CD4-positive, alpha-beta memory T cell (primary cell): ENCODE measurements at regions not wholly inside any gene's neighbourhood (a gene's known extent, or its start where the extent isn't known, plus 50 kb on each side); places are given as distances from the start of the nearest gene placed in this dataset.

ENCODE experiments used
- CTCF ChIA-PET: fragments of 350-600 bp; sonication (Branson Sonifier 250); formaldehyde crosslinking; loops from one replicate; lab custom pipeline; 2021; ENCODE audit warnings: inconsistent platforms; ENCODE audit not compliant: partially characterized antibody; lab: Charles Lee
- POLR2A ChIA-PET: fragments of 350-600 bp; sonication (Branson Sonifier 250); formaldehyde crosslinking; loops from one replicate; lab custom pipeline; 2021; ENCODE audit not compliant: partially characterized antibody; lab: Charles Lee
- DNase-seq, 5 donors: peaks; one replicate each; pipeline versions ENCODE4 v3.0.0 to v3.0.0-alpha.2; 2020 to 2022; ENCODE audit warnings: mixed read lengths in 1 of 5
- H3K27ac ChIP-seq: one replicate; pipeline ENCODE4 v1.7.0; 2013; ENCODE audit warnings: low read depth, low read length
- H3K27me3 ChIP-seq: 2 replicates; pipeline ENCODE4 v1.7.0; 2013; ENCODE audit warnings: mild to moderate bottlenecking, low read length, moderate library complexity; ENCODE audit not compliant: insufficient read depth
- H3K36me3 ChIP-seq: 2 replicates; pipeline ENCODE4 v1.7.0; 2013; ENCODE audit warnings: mild to moderate bottlenecking, low read length, moderate library complexity; ENCODE audit not compliant: insufficient read depth
- H3K4me1 ChIP-seq: 2 replicates; pipeline ENCODE4 v1.7.0; 2013; ENCODE audit warnings: mild to moderate bottlenecking, low read length, moderate library complexity; ENCODE audit not compliant: insufficient read depth
- H3K4me3 ChIP-seq, 2 donors: one replicate each; pipeline ENCODE4 v1.7.0; 2013; ENCODE audit warnings: low read length in 2 of 2, mild to moderate bottlenecking in 1 of 2
- H3K9me3 ChIP-seq, 2 donors: one replicate each; pipeline ENCODE4 v1.7.0; 2013; ENCODE audit warnings: low read length in 2 of 2, control low read depth in 1 of 2; ENCODE audit not compliant: control insufficient read depth in 1 of 2
- H3K27ac Mint-ChIP-seq, 7 donors: one replicate each; pipeline ENCODE4 v1.8.0; 2020 to 2021; ENCODE audit warnings: mixed read lengths in 7 of 7, mild to moderate bottlenecking in 6 of 7, inconsistent platforms in 3 of 7, moderate library complexity in 3 of 7
- H3K27me3 Mint-ChIP-seq, 2 donors: one replicate each; pipeline ENCODE4 v1.8.0; 2020 to 2021; ENCODE audit warnings: mixed read lengths in 2 of 2
- H3K36me3 Mint-ChIP-seq, 2 donors: one replicate each; pipeline ENCODE4 v1.8.0; 2020 to 2021; ENCODE audit warnings: mixed read lengths in 2 of 2, inconsistent platforms in 1 of 2, mild to moderate bottlenecking in 1 of 2
- H3K4me1 Mint-ChIP-seq, 4 donors: one replicate each; pipeline ENCODE4 v1.8.0; 2020 to 2021; ENCODE audit warnings: mixed read lengths in 4 of 4, mild to moderate bottlenecking in 1 of 4
- H3K4me3 Mint-ChIP-seq, 8 donors: one replicate each; pipeline ENCODE4 v1.8.0; 2020 to 2021; ENCODE audit warnings: mixed read lengths in 8 of 8, mild to moderate bottlenecking in 7 of 8, moderate library complexity in 6 of 8, inconsistent platforms in 3 of 8
- H3K9me3 Mint-ChIP-seq, 8 donors: one replicate each; pipeline ENCODE4 v1.8.0; 2020 to 2021; ENCODE audit warnings: mixed read lengths in 8 of 8, mild to moderate bottlenecking in 5 of 8, inconsistent platforms in 3 of 8, moderate library complexity in 1 of 8
- intact Hi-C: fragments of 100-400 bp; cut with micrococcal nuclease; formaldehyde crosslinking; loops from one replicate; pipeline ENCODE4 v1.15.1; 2023

- H3K9me3 ChIP-seq = no peaks in the 10 kb centered on the region
- no peaks in the 10 kb centered on the region for H3K4me1 Mint-ChIP-seq
- ChIA-PET CTCF (no interaction called here), POLR2A (no interaction called here)
- H3K27ac ChIP-seq = no peak overlapping the region
- no peak overlapping the region for H3K4me3 ChIP-seq
- no peaks in the 10 kb centered on the region for H3K36me3 ChIP-seq
- no peak overlapping the region for H3K4me3 Mint-ChIP-seq
- no peaks in the 10 kb centered on the region for H3K27me3 ChIP-seq
- H3K27me3 Mint-ChIP-seq = no peaks in the 10 kb centered on the region
- no peak overlapping the region for H3K27ac Mint-ChIP-seq
- H3K9me3 Mint-ChIP-seq = peaks cover 0 to 7% (median 2%) of the 10 kb centered on the region in 8 donors
- no peaks in the 10 kb centered on the region for H3K4me1 ChIP-seq
- no peak for DNase-seq
- intact Hi-C loops = no loop called here
- no peaks in the 10 kb centered on the region for H3K36me3 Mint-ChIP-seq
Observed at GRCh38 chr9:78605041-78606000, 308.4 kb downstream of the PSAT1 start.

- H3K9me3 ChIP-seq = no peaks in the 10 kb centered on the region
- no peaks in the 10 kb centered on the region for H3K4me1 ChIP-seq
- no peaks in the 10 kb centered on the region for H3K36me3 ChIP-seq
- POLR2A ChIA-PET = no interaction called here
- H3K27ac ChIP-seq = no peak overlapping the region
- H3K4me3 Mint-ChIP-seq = no peak overlapping the region
- no peaks in the 10 kb centered on the region for H3K27me3 Mint-ChIP-seq
- no peaks in the 10 kb centered on the region for H3K4me1 Mint-ChIP-seq
- no peak overlapping the region for H3K4me3 ChIP-seq
- DNase-seq = no peak
- intact Hi-C loops = no loop called here
- H3K27me3 ChIP-seq = no peaks in the 10 kb centered on the region
- H3K9me3 Mint-ChIP-seq = peaks cover 0 to 7% (median 2%) of the 10 kb centered on the region in 8 donors
- H3K36me3 Mint-ChIP-seq = no peaks in the 10 kb centered on the region
- no peak overlapping the region for H3K27ac Mint-ChIP-seq
- CTCF ChIA-PET = no interaction called here
Observed at GRCh38 chr9:78606001-78606379, 309.1 kb downstream of the PSAT1 start.

- no peaks in the 10 kb centered on the region for H3K36me3 ChIP-seq
- no peaks in the 10 kb centered on the region for H3K9me3 ChIP-seq
- DNase-seq = no peak
- intact Hi-C loops = no loop called here
- H3K9me3 Mint-ChIP-seq = peaks cover 0 to 9% (median 2%) of the 10 kb centered on the region in 8 donors
- H3K27ac Mint-ChIP-seq = no peak overlapping the region
- no peak overlapping the region for H3K4me3 ChIP-seq
- H3K27me3 ChIP-seq = no peaks in the 10 kb centered on the region
- no peaks in the 10 kb centered on the region for H3K27me3 Mint-ChIP-seq
- no peaks in the 10 kb centered on the region for H3K36me3 Mint-ChIP-seq
- ChIA-PET POLR2A (no interaction called here), CTCF (no interaction called here)
- no peaks in the 10 kb centered on the region for H3K4me1 Mint-ChIP-seq
- no peaks in the 10 kb centered on the region for H3K4me1 ChIP-seq
- no peak overlapping the region for H3K27ac ChIP-seq
- no peak overlapping the region for H3K4me3 Mint-ChIP-seq
Observed at GRCh38 chr9:78607853-78608252, 310.9 kb downstream of the PSAT1 start.

GRCh38 chr9:78609450-78609849 lies 312.5 kb downstream of the PSAT1 start:
- CTCF ChIA-PET = no interaction called here
- intact Hi-C loops = no loop called here

GRCh38 chr9:78612091-78612490 lies 315.2 kb downstream of the PSAT1 start:
- Mint-ChIP-seq H3K4me3 (no peak overlapping the region), H3K27ac (no peak overlapping the region), H3K36me3 (no peaks in the 10 kb centered on the region), H3K27me3 (no peaks in the 10 kb centered on the region), H3K9me3 (peaks cover 0 to 7% (median 0%) of the 10 kb centered on the region in 8 donors), H3K4me1 (no peaks in the 10 kb centered on the region)
- H3K27me3 ChIP-seq = no peaks in the 10 kb centered on the region
- H3K4me3 ChIP-seq = no peak overlapping the region
- ChIA-PET CTCF (no interaction called here), POLR2A (no interaction called here)
- no peaks in the 10 kb centered on the region for H3K9me3 ChIP-seq
- no peaks in the 10 kb centered on the region for H3K36me3 ChIP-seq
- intact Hi-C loops = no loop called here
- H3K27ac ChIP-seq = no peak overlapping the region
- no peaks in the 10 kb centered on the region for H3K4me1 ChIP-seq
- DNase-seq = no peak

More at GRCh38 chr9:78609450-78609849, 312.5 kb downstream of the PSAT1 start:
- Histone ChIP-seq H3K4me3 (no peak overlapping the region), H3K9me3 (no peaks in the 10 kb centered on the region), H3K4me1 (no peaks in the 10 kb centered on the region), H3K27ac (no peak overlapping the region), H3K27me3 (no peaks in the 10 kb centered on the region), H3K36me3 (no peaks in the 10 kb centered on the region)
- Mint-ChIP-seq H3K4me3 (no peak overlapping the region), H3K4me1 (no peaks in the 10 kb centered on the region), H3K36me3 (no peaks in the 10 kb centered on the region), H3K27ac (no peak overlapping the region), H3K9me3 (peaks cover 0 to 7% (median under 1%) of the 10 kb centered on the region in 8 donors), H3K27me3 (no peaks in the 10 kb centered on the region)
- DNase-seq = no peak
- POLR2A ChIA-PET = no interaction called here

- CTCF ChIA-PET = no interaction called here
- no peaks in the 10 kb centered on the region for H3K27me3 Mint-ChIP-seq
- intact Hi-C loops = no loop called here
Observed at GRCh38 chr9:78613006-78613405, 316.1 kb downstream of the PSAT1 start.

GRCh38 chr9:78614892-78615291 lies 318.0 kb downstream of the PSAT1 start:
- peaks cover 0 to 2% (median 0%) of the 10 kb centered on the region in 8 donors for H3K9me3 Mint-ChIP-seq
- POLR2A ChIA-PET = no interaction called here

More at GRCh38 chr9:78613006-78613405, 316.1 kb downstream of the PSAT1 start:
- H3K27me3 ChIP-seq = no peaks in the 10 kb centered on the region
- Mint-ChIP-seq H3K4me1 (no peaks in the 10 kb centered on the region), H3K4me3 (no peak overlapping the region), H3K27ac (no peak overlapping the region), H3K9me3 (peaks cover 0 to 7% (median 0%) of the 10 kb centered on the region in 8 donors), H3K36me3 (no peaks in the 10 kb centered on the region)
- H3K9me3 ChIP-seq = no peaks in the 10 kb centered on the region
- no peaks in the 10 kb centered on the region for H3K36me3 ChIP-seq
- no peak overlapping the region for H3K27ac ChIP-seq
- no peak overlapping the region for H3K4me3 ChIP-seq
- H3K4me1 ChIP-seq = no peaks in the 10 kb centered on the region
- POLR2A ChIA-PET = no interaction called here
- DNase-seq = no peak

More at GRCh38 chr9:78614892-78615291, 318.0 kb downstream of the PSAT1 start:
- intact Hi-C loops = no loop called here
- Histone ChIP-seq H3K27ac (no peak overlapping the region), H3K9me3 (no peaks in the 10 kb centered on the region), H3K36me3 (no peaks in the 10 kb centered on the region), H3K4me3 (no peak overlapping the region), H3K4me1 (no peaks in the 10 kb centered on the region), H3K27me3 (no peaks in the 10 kb centered on the region)
- H3K27ac Mint-ChIP-seq = no peak overlapping the region
- no peaks in the 10 kb centered on the region for H3K36me3 Mint-ChIP-seq
- H3K4me3 Mint-ChIP-seq = no peak overlapping the region
- CTCF ChIA-PET = no interaction called here
- no peak for DNase-seq
- H3K4me1 Mint-ChIP-seq = no peaks in the 10 kb centered on the region
- no peaks in the 10 kb centered on the region for H3K27me3 Mint-ChIP-seq
